ENCODE measurements at regions not wholly inside any gene's neighbourhood (a gene's known extent, or its start where the extent isn't known, plus 50 kb on each side); places are given as distances from the start of the nearest gene placed in this dataset.

- ChIA-PET CTCF (interaction anchor here (1.3 to 2.0 kb wide), 7 partner anchors 9 to 81 kb away, joined by 3 to 10 read pairs (median 4); no protein-coding TSS in a partner anchor), POLR2A (no interaction called here)
- TF ChIP-seq CTCF (IDR thresholded peaks at IDR 0.05; ENCODE audit: control extremely low read depth, extremely low read depth, low read depth, missing control alignments): no peak
- no peak for DNase-seq (ENCODE audit: extremely low spot score)
Measured at GRCh38 chr15:69744391-69745162, 292.0 kb downstream of the RPLP1 start.

GRCh38 chr15:69747193-69747592, 294.6 kb downstream of the RPLP1 start:
- ChIA-PET POLR2A (no interaction called here), CTCF (no interaction called here)
- TF ChIP-seq CTCF (IDR thresholded peaks at IDR 0.05; ENCODE audit: control extremely low read depth, extremely low read depth, low read depth, missing control alignments): no peak
- DNase-seq (ENCODE audit: extremely low spot score): no peak

- ChIA-PET CTCF (interaction anchor here (1.0 to 2.0 kb wide), 2 partner anchors 25 to 81 kb away, joined by 3 to 5 read pairs; no protein-coding TSS in a partner anchor), POLR2A (no interaction called here)
- no peak for DNase-seq (ENCODE audit: extremely low spot score)
- no peak for TF ChIP-seq CTCF (IDR thresholded peaks at IDR 0.05; ENCODE audit: control extremely low read depth, extremely low read depth, low read depth, missing control alignments)
Measured at GRCh38 chr15:69748131-69748530, 295.5 kb downstream of the RPLP1 start.

GRCh38 chr15:69748576-69749185, 296.1 kb downstream of the RPLP1 start:
- no peak for DNase-seq (ENCODE audit: extremely low spot score)
- ChIA-PET POLR2A (no interaction called here), CTCF (interaction anchor here (1.0 to 2.0 kb wide), 2 partner anchors 26 to 82 kb away, joined by 3 to 5 read pairs; no protein-coding TSS in a partner anchor)
- TF ChIP-seq CTCF (IDR thresholded peaks at IDR 0.05; ENCODE audit: control extremely low read depth, extremely low read depth, low read depth, missing control alignments): no peak

- ChIA-PET POLR2A (no interaction called here), CTCF (interaction anchor here (0.8 to 2.0 kb wide), 3 partner anchors 26 to 83 kb away, joined by 3 to 5 read pairs (median 3); no protein-coding TSS in a partner anchor)
- no peak for TF ChIP-seq CTCF (IDR thresholded peaks at IDR 0.05; ENCODE audit: control extremely low read depth, extremely low read depth, low read depth, missing control alignments)
- no peak for DNase-seq (ENCODE audit: extremely low spot score)
Measured at GRCh38 chr15:69749274-69749673, 296.7 kb downstream of the RPLP1 start.

- TF ChIP-seq CTCF (IDR thresholded peaks at IDR 0.05; ENCODE audit: control extremely low read depth, extremely low read depth, low read depth, missing control alignments): peak; percentile 16
- POLR2A ChIA-PET: no interaction called here
Measured at GRCh38 chr15:69749797-69750196, 297.2 kb downstream of the RPLP1 start.

More at GRCh38 chr15:69749797-69750196, 297.2 kb downstream of the RPLP1 start:
- CTCF ChIA-PET: interaction anchor here (0.8 kb wide), 1 partner anchor 26 kb away, joined by 3 read pairs; no protein-coding TSS in a partner anchor
- DNase-seq (ENCODE audit: extremely low spot score): no peak

All from GM10248 (cell line).